ENCODE measurements at regions not wholly inside any gene's neighbourhood (a gene's known extent, or its start where the extent isn't known, plus 50 kb on each side); places are given as distances from the start of the nearest gene placed in this dataset.

GRCh38 chr1:79283451-79283850 lies 276.9 kb upstream of the ADGRL4 start:
- Histone ChIP-seq H2AFZ (ENCODE audit: low read length) (no peak overlapping the region), H3K4me2 (ENCODE audit: low read depth, low read length) (no peak overlapping the region), H3K4me1 (ENCODE audit: insufficient read depth, low read length) (no peaks in the 10 kb centered on the region), H4K20me1 (ENCODE audit: insufficient read depth, low read length) (no peaks in the 10 kb centered on the region), H3K9ac (ENCODE audit: insufficient read depth, low read depth, low read length) (no peak overlapping the region), H3K27ac (ENCODE audit: extremely low read length, insufficient read depth, low read length) (no peak overlapping the region), H3K79me2 (ENCODE audit: insufficient read depth, low read length) (no peaks in the 10 kb centered on the region), H3K9me3 (ENCODE audit: low read length) (peaks cover 60% of the 10 kb centered on the region), H3K27me3 (ENCODE audit: control insufficient read depth in 1 of 2, insufficient read depth in 2 of 2, low read length in 2 of 2) (no peaks in the 10 kb centered on the region), H3K36me3 (replicated peaks in 1 of 2; ENCODE audit: control insufficient read depth in 1 of 2, insufficient read depth in 2 of 2, low read length in 2 of 2) (no peaks in the 10 kb centered on the region), H3K4me3 (replicated peaks in 1 of 3; ENCODE audit: insufficient read depth in 1 of 3, low read depth in 2 of 3, low read length in 3 of 3) (no peak overlapping the region)
- no peak for FAIRE-seq
- ChIA-PET POLR2A (no interaction called here), CTCF (ENCODE audit: low intra/inter-chr PET ratio, low total read pairs) (no interaction called here)
- WGBS (ENCODE audit: low lambda C conversion rate), result 33% methylated on average over 10 of the region's 10 CpGs
- in situ Hi-C loops (cut with HindIII; ENCODE audit: extremely low pct_ligation_motif_present, low pct_unique_long_range_greater_than_20kb), result no loop called here
- DNase-seq (ENCODE audit: low spot score), result no peak
- TF ChIP-seq ZNF749 (CRISPR knock-in tag; IDR thresholded peaks at IDR 0.05; ENCODE audit: borderline replicate concordance), result no peak
- TF ChIP-seq MYC (CRISPR knock-in tag; IDR thresholded peaks at IDR 0.05; ENCODE audit: borderline replicate concordance), result no peak
- TF ChIP-seq ONECUT2 (CRISPR knock-in tag; IDR thresholded peaks at IDR 0.05), result no peak
- TF ChIP-seq ATF7 (IDR thresholded peaks at IDR 0.05), result no peak
- TF ChIP-seq ATF7 (CRISPR knock-in tag; IDR thresholded peaks at IDR 0.05), result no peak
- no peak for TF ChIP-seq MTA1 (CRISPR knock-in tag; IDR thresholded peaks at IDR 0.05; ENCODE audit: borderline replicate concordance)
- no peak for TF ChIP-seq SAP130 (CRISPR knock-in tag; IDR thresholded peaks at IDR 0.05; ENCODE audit: low read depth)
- TF ChIP-seq ZNF878 (CRISPR knock-in tag; IDR thresholded peaks at IDR 0.05), result no peak
- ATAC-seq, result no peak
- intact Hi-C loops (cut with micrococcal nuclease; ENCODE audit: unreplicated experiment), result no loop called here
- BruUV-seq (replicated peaks), result no TSS peak

- BruUV-seq (replicated peaks), result no TSS peak
- ATAC-seq (no peak), DNase-seq (ENCODE audit: low spot score) (no peak), FAIRE-seq (no peak)
- peaks cover 59% of the 10 kb centered on the region for H3K9me3 ChIP-seq (ENCODE audit: low read length)
- H2AFZ ChIP-seq (ENCODE audit: low read length), result no peak overlapping the region
- H4K20me1 ChIP-seq (ENCODE audit: insufficient read depth, low read length), result no peaks in the 10 kb centered on the region
- intact Hi-C loops (cut with micrococcal nuclease; ENCODE audit: unreplicated experiment), result no loop called here
- in situ Hi-C loops (cut with HindIII; ENCODE audit: extremely low pct_ligation_motif_present, low pct_unique_long_range_greater_than_20kb), result no loop called here
- H3K79me2 ChIP-seq (ENCODE audit: insufficient read depth, low read length), result no peaks in the 10 kb centered on the region
- H3K36me3 ChIP-seq (replicated peaks in 1 of 2; ENCODE audit: control insufficient read depth in 1 of 2, insufficient read depth in 2 of 2, low read length in 2 of 2), result no peaks in the 10 kb centered on the region
- CTCF ChIA-PET (ENCODE audit: low intra/inter-chr PET ratio, low total read pairs), result no interaction called here
- no peak overlapping the region for H3K9ac ChIP-seq (ENCODE audit: insufficient read depth, low read depth, low read length)
- peak; percentile 49 to 76; a peak in 3 of 4 replicates for TF ChIP-seq MAFK (conservative IDR thresholded peaks at IDR 0.05 in 1 of 2, IDR thresholded peaks at IDR 0.05 in 1 of 2; ENCODE audit: low read length in 2 of 2)
- TF ChIP-seq MAFF (IDR thresholded peaks at IDR 0.05; ENCODE audit: low read depth, low read length), result peak; percentile 60; the same call in 1 of the 2 replicates
- no peak for TF ChIP-seq ARID2 (CRISPR knock-in tag; IDR thresholded peaks at IDR 0.05; ENCODE audit: borderline replicate concordance)
- no peak overlapping the region for H3K4me2 ChIP-seq (ENCODE audit: low read depth, low read length)
- H3K4me1 ChIP-seq (ENCODE audit: insufficient read depth, low read length), result no peaks in the 10 kb centered on the region
- no peak overlapping the region for H3K4me3 ChIP-seq (replicated peaks in 1 of 3; ENCODE audit: insufficient read depth in 1 of 3, low read depth in 2 of 3, low read length in 3 of 3)
- POLR2A ChIA-PET, result no interaction called here
- 15% methylated on average over 6 of the region's 6 CpGs for WGBS (ENCODE audit: low lambda C conversion rate)
- no peak overlapping the region for H3K27ac ChIP-seq (ENCODE audit: extremely low read length, insufficient read depth, low read length)
- H3K27me3 ChIP-seq (ENCODE audit: control insufficient read depth in 1 of 2, insufficient read depth in 2 of 2, low read length in 2 of 2), result no peaks in the 10 kb centered on the region
Measured at GRCh38 chr1:79281442-79281841, 274.9 kb upstream of the ADGRL4 start.

Data from HepG2 (cell line).